C4-2B (cell line): ENCODE measurements at regions not wholly inside any gene's neighbourhood (a gene's known extent, or its start where the extent isn't known, plus 50 kb on each side); places are given as distances from the start of the nearest gene placed in this dataset.

Experiments used
- H3K27ac ChIP-seq: fragments of 450-650 bp; 2 replicates; pipeline ENCODE4 v1.5.1; 2017
- ZFX ChIP-seq: fragments of 450-650 bp; IDR thresholded peaks from 2 replicates; pipeline ENCODE4 v1.6.1; 2017
- TF ChIP-seq, protein P1 (sequence below): fragments of 450-650 bp; conservative IDR thresholded peaks from 2 replicates; pipeline ENCODE4 v1.5.1; 2017; ENCODE audit warnings: mild to moderate bottlenecking

DNA sequence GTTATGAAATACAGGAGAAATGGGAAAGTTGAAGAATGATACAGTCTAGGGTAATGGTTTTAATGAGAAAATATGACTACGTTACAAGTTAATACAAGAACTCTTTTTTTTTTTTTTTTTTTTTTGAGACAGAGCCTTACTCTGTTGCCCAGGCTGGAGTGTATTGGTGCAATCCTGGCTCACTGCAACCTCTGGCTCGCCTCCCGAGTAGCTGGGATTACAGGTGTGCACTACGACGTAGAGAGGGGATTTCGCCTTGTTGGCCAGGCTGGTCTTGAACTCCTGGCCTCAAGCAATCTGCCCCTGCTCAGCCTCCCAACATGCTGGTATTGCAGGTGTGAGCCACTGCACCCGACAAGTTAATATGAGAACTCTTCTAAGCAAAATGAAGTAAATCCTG, 77.1 kb upstream of the SELENOP start:
- TF ChIP-seq ZFX, result no peak
- TF ChIP-seq, protein P1, sequence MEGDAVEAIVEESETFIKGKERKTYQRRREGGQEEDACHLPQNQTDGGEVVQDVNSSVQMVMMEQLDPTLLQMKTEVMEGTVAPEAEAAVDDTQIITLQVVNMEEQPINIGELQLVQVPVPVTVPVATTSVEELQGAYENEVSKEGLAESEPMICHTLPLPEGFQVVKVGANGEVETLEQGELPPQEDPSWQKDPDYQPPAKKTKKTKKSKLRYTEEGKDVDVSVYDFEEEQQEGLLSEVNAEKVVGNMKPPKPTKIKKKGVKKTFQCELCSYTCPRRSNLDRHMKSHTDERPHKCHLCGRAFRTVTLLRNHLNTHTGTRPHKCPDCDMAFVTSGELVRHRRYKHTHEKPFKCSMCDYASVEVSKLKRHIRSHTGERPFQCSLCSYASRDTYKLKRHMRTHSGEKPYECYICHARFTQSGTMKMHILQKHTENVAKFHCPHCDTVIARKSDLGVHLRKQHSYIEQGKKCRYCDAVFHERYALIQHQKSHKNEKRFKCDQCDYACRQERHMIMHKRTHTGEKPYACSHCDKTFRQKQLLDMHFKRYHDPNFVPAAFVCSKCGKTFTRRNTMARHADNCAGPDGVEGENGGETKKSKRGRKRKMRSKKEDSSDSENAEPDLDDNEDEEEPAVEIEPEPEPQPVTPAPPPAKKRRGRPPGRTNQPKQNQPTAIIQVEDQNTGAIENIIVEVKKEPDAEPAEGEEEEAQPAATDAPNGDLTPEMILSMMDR, result no peak
- no peak overlapping the region for H3K27ac ChIP-seq

DNA sequence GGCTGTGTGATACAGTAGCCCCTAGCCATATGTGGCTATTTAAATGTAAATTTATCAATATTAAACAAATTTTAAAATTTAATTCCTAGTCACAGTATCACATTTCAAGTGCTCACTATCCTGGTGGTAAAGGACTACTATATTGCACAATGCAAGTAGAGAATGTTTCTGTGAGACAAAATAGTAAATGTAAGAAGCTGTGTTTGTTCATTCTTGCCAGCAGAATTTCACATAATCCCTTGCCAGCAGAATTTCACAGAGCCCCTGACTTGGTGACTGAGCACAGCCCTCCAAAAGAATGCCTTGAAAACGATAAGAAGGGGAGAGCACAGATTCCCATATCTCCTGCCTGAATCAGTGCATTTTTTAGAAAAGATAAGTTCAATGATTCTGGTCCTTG, 75.9 kb upstream of the SELENOP start:
- H3K27ac ChIP-seq, result no peak overlapping the region
- TF ChIP-seq ZFX, result no peak
- TF ChIP-seq, protein P1, result no peak

DNA sequence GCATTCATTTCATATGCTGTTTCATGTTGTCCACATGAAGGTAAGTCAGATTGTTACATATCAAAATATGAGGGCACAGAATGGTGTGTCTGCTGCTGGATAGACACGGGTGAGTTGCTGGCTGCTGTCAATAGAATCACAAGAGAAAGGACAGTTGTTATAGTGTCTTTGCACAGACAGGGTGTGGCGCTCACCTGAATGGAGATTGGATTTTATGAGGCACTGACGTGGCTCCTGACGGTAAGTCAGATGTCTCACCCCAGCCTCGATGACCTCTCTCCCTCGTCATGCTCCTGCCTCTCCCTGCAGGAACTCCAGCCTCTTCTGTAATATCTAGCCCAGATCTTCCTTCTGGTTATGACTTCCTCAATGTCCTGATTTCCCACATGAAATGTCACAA, 75.4 kb upstream of the SELENOP start:
- TF ChIP-seq, protein P1, result no peak
- no peak overlapping the region for H3K27ac ChIP-seq

DNA sequence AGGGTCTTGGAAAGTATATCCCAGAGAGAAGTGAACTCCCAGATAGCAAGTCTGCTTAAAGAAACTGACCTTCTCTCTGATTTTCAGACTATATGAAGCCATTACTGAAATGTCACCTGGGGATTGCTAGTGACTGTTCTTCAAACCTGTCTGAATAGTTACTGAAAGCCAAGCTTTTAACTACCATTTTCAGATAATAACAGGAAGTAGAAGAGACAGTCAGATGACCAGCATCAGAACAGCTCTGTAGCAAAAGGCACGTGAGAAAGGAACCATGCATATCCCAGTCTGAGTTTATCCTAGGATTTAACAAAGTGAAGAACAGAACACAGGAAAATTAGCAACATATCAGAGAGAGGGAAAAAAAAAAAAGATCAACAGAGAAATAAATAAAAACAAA, 74.9 kb upstream of the SELENOP start:
- H3K27ac ChIP-seq, result no peak overlapping the region
- TF ChIP-seq, protein P1, result no peak
- TF ChIP-seq ZFX, result no peak

DNA sequence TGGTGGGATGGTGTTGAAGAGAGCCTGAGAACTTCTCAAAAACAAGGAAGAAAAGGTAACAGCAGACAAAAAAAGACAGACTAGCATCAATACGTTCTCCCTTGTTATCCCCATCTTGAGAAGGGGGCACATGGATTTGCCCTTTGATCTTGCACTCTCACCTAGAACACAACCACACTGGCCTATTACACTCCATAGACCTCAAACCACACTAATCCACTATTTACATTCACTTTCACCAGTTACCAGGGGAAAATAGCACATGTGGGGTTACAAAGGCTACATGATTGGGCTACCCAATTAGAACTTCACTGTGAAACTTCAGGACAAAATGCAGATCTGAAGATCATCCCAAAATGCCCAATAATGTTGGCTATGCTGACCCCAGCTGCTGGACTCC, 72.6 kb upstream of the SELENOP start:
- no peak for TF ChIP-seq ZFX
- TF ChIP-seq, protein P1, result no peak
- no peak overlapping the region for H3K27ac ChIP-seq

DNA sequence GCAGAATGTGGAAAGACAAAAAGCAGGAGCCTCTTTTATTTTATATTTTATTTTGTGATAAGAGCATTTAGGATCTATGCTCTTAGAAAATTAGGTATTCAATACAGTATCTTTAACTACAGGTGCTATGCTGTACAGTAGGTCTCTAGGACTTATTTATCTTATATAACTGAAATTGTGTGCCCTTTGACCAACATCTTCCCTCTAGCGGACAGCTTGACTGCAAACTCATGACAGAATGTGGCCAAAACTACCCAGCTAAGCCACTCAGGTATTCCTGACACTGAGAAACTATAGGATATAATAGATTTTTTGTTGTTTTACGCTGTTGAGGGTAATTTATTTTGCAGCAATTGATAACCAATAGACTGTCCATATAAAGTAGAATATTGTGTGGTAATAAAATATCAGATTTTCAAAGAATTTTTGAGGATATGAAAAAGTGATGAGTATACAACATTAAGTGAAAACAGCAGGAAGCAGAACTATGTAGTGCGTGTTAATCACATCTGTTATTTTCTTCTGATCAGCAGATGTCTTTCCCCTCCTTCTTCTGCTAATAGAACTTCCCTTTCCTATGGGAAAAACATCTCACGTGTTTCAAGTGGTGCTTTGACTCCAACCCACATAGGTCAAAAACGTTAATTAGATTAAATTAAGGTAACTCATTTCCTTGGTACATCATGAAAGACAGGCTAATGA, 69.9 kb upstream of the SELENOP start:
- no peak overlapping the region for H3K27ac ChIP-seq
- no peak for TF ChIP-seq ZFX
- TF ChIP-seq, protein P1, result no peak

DNA sequence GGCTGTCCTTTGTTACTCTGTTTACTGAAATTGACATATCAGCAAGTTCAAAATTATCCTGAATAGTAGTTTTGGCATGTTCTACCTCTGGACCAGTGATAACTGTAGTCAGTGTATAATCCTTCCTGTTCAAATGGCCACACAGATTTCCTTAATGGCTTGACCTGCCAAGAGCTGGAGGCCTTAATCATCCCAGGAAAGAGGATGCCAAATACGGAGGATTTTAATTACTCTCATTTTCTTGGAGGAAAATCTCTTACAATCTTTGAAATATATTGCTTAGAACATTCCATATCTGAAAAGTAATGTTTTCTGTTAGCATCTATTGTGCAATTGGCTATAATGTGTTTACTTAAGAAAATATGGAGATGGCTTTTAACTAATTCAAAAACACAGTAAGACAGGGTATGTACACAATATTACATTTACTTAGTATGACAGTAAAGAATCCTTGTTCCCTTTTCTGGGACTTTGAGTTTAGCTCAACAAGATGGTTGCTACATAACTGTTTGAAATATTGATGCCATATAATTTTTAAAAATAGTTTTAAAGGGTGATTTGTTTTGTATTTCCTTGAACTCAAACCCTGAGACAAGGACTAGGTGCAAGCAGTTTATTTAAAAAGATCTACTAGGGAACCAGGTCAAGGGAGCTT, 68.9 kb upstream of the SELENOP start:
- H3K27ac ChIP-seq, result no peak overlapping the region
- TF ChIP-seq, protein P1, result no peak
- TF ChIP-seq ZFX, result no peak
